Fibroblast of skin of right quadriceps (primary cell): ENCODE measurements at regions not wholly inside any gene's neighbourhood (a gene's known extent, or its start where the extent isn't known, plus 50 kb on each side); places are given as distances from the start of the nearest gene placed in this dataset.

Source experiments
- DNase-seq: peaks from one replicate; pipeline ENCODE4 v3.0.0-alpha.2; 2013

DNA sequence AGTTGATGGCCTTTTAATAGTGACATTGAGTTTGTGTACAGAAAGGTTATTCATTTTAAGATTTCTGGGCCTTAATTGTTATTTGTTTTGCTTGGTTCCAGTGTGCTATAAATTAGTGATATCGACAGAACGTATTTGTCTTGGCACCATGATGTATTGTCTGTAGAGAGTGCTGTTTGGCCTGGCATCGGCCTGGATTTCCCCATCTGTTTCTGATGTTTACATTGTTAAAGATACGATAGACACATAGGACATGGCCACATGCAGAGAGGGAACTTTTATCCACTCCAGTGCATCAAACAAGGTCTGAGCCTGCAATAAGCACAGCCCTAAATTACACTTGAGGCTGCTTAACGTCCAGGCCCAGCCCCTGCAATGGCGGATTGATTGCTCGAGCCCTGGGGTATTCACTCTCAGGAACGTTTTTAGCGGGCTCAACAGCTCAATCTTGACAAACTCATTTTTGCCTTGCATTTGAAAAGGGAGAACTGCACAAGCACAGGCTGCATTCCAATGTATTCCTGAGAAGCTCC lies 144.7 kb downstream of the SLC4A3 start:
- DNase-seq = no peak

DNA sequence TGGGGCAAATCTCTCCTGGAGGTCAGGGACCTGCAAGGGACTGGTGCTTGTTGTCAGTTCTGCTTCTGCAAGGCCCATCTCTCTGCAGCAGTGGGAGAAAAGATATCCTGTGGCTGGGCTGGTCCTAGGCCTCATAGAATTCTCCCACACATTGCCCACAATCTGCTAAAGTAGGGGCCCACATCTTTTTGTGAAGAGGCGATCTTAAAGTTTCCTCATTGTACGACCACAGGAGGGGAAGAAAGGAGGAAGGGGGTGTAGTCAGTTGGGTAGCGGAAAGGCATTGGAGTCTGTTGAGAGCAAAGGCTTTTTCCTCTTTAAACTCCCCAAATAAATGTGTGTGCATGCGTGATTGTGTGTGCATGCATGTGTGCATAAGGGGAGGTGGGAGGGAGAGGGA lies 145.3 kb downstream of the SLC4A3 start:
- DNase-seq = no peak

DNA sequence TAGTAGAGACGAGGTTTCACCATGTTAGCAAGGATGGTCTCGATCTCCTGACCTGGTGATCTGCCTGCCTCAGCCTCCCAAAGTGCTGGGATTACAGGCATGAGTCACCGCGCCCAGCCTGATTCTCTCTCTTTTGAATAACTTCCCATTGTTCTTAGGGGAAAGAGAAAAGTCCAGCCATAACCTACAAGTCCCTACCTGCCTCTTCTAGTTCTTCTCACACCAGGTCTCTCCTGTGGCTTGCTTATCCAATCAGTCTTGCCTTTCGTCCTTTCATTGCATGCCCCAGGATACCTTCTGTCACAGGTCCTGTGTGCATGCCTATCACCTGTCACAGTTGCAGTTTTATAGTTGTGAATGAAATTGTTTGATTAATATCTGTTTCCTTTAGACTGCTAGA lies 148.1 kb downstream of the SLC4A3 start:
- DNase-seq = no peak

DNA sequence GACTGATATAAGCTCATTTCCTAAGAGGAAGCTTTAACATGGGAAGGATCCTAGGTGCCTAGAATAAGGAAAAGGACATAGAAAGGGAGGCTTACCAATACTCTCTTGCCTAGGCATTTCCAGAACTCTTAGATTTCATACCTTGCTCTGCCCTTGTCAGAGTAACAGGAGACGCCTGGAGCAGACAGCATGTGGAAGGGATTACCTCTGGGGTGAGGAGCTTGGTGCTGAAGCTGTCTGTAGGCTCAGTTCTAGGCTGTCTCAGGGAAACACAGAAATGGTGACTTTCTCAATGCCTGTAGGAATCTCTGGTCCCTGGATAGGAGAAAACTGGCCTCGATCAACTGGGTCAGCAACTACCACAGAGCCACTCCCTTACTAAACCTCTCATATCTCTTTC lies 150.0 kb downstream of the SLC4A3 start:
- DNase-seq = no peak

DNA sequence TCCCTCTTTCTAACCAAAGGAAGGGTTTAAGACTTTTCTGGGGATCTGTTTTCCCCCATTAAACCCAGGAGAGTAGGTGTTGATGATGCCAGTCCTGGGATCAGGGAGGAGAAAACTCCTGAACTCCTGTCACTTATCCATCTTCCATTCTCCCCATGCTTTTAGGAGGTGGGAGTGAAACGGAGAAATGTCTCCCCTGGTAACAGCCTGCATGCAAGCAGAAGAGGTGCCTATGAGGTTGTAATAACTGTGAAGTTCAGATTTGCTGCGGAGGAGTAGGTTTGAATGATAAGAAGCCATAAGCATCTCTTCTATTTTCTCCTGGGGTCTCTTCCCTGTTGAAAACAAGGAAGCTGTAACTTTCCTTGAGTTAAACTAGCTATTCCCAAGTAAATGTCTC lies 150.8 kb downstream of the SLC4A3 start:
- DNase-seq = no peak

DNA sequence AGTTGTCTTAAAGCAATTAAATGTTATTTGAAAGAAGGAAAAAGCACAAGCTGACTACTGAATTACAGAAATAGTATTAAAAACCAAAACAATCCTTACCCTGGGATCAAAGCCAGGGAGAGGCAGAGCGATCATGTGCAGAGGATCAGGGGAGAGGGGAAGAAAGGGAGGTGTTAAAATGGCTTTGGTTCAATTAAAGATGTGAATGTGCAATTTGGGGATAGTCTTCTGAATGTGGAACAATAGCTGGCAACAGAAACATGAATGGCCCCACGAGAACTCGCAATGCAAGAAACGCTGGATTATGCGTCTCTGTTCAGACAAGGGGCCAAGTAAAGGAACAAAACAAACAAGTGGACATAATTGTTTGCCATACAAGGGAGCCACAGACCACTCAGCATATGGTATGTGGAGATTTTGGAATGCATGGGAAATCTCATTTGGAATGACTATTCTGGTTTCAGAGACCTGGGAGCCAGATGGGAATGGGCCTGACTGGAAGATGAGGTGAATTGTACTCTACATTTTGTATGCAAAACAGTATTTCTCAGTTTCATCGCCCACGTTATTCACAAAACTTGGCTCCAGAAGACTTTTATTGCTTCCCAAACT lies 155.4 kb downstream of the SLC4A3 start:
- no peak for DNase-seq

DNA sequence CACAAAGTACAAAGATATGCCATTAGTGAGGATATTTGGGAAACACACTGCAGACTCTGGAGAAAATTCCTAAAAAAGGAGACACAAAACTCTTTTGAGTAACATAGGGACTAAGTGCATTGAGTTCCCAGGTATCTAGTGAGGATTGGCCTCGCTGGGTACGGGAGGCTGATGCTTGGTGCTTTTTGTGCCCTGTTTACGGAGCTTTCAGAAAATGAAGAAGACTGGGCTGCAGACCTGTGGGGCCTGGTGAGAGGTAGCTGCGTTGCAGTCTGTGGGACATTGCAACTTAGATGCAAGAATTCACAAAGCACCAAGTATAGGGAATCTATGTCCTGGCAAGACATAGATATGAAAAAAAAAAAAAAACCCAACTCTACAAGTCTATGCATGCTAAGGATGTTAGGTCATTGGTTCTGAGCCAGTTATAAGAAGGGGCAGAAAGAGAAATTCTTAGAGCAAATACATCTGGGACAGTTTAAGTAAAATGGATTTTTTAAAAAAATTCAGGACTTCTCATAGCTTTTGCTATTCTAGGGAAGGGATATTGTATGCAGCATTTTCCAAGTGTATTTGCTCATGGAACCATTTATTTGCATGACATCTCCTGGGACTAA lies 156.0 kb downstream of the SLC4A3 start:
- DNase-seq = peak; percentile 28

DNA sequence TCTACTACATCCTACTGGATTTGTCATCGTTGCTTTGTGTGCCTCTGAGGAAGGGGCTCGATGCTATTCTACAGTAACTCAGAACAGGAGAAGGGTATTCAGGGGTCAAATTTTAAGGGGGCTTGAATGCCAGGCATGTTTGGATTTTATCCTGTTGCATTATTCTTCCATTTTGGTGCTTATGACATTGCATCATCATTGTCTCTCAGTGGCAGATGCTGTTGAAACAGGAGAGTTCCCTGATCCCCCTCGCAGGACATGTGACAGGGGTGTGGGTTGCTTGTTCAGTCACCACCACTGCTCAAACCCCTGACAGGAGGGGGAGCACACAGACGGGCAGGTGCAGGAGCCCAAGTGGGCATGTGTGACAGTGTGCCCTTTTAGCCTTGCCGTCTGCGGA lies 156.7 kb downstream of the SLC4A3 start:
- DNase-seq = no peak

DNA sequence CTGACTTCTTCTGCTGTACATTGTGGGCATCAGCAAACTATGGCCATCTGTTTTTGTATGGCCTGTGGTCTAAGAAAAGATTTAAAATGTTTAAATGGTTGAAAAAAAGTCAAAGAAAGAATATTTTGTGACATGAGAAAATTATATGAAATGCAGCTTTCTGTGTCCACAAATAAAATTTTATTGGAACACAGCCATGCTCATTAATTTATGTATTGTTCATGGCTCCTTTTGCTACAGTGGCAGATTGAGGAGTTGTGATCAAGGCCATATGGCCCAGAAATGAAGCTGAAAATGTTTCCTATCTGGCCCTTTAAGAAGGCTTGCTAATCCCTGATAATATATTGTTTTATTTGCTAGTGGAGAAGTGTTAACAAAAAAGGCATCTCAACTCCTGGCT lies 162.0 kb downstream of the SLC4A3 start:
- DNase-seq = no peak

DNA sequence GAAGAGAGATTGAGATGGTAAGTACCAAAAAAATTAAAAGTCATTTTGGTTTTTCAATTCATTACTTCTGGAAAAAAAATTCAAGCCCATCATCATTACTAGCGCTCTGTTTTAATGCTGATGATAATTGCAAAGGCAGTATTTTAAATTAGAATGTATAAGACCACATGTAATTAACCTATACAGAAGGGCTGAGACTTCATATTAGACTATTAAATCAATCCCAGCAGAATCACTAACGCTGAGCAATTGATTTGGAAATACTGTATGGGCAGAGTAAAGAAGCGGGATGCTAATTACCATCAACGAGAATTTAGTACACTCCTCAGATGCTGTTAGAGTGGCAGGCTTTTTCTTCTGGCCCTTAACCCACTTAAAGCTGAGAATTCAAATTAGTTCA lies 165.0 kb downstream of the SLC4A3 start:
- DNase-seq = no peak

DNA sequence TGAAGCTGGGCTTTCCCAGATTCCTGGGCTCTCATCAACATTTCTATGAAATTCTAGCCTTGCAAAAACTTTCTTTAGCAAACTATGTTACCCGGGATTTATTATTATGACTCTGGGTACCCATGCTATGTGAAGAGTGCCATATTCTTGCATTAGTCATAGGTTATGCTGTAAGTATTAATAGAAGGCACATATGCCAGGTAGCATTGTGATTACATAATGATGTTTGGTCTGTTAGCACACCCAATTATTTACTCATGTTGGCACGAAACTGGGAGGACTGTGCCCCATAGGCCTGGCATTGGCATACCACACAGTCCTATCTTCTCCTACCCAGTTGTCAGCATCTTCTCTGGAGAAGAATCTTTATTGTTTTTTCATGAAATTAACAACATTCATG lies 171.0 kb downstream of the SLC4A3 start:
- DNase-seq = no peak

DNA sequence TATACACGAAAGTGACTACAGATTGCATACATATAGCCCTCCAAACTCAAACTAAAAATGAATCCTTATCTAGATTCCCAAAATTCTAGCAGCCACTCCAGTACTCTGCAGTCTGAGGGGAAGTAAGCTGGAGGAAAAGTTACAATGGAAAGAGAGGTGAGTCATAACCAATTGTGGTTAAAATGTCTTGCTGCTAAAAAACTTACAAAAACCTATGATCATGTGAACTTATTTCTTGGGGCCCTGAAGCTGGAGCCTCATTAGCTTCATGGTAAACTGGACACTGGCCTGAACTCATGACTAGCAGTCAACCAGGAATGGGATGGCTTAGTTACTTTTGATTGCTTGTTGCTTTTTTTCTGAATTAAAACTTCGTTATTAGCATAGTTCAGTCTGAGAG lies 175.9 kb downstream of the SLC4A3 start:
- DNase-seq = peak; percentile 31

DNA sequence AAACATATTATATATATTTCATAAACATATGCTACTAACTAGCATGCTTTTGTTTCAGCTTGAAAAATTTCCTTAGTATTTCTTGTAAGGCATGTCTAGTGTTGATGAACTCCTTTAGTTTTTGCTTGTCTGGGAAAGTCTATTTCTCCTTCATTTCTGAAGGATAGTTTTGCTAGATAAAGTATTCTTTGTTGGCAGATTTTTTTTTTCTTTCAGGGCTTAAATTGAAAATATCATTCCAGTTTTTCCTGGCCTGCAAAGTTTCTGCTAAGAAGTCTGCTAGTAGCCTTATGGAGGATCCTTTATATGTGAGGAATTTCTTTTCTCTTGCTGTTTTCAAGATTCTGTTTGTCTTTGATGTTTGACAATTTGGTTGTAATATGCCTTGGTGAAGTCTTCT lies 183.5 kb downstream of the SLC4A3 start:
- DNase-seq = no peak

DNA sequence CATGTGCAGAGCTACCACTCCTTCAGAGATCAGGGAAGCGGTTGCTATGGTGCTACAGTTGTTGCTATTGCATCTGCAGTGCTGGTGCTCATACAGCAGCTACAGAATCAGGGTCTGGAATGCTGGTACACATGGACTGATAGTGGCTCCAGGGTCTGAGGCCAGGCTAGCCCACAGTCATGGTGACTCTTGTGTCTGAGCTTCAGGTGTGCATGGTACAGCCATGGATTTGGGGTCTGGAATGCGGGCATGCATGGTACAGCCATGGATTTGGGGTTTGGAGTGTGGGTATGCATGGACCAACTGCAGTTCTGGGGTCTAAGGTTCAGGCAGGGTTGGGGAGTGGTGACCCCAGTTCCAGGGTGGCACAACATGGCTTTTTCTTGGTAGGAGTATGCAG lies 185.2 kb downstream of the SLC4A3 start:
- no peak for DNase-seq

DNA sequence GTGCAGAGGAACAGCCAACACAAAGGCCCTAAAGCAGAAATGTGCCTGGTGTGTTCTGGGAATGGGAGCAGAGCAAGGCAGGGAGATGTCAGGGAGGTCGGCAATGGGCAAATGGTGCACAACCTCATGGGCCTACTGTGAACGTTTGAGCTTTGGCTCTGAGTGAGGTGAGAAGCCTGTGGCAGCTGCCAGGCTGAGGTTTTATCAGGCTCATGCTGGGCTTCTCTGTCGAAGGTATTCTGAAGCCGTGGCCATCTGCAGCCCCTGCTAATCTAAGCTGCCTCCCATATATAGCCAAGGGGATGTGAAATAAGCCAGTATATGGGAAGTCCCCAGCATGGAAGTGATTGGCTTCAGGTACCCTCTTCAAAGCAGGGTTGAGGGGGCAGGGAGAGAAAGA lies 193.3 kb downstream of the SLC4A3 start:
- no peak for DNase-seq

DNA sequence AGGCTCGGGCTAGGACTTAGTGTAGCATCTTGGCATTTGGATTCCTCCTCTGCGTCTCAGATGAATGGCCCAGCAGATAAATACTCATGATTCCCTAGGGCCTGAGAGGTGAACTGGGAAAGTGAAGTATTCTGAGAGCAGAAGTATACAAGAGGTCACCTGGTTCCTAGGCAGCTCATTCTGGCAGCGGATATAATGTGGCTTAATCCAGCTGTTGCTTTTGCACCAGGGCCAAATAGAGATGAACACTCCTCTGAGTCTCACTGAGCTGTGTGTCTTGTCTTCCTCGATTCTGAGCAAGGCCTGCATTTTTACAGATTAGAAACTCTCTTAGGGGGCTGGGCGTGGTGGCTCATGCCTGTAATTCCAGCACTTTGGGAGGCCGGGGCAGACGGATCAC lies 196.1 kb downstream of the SLC4A3 start:
- DNase-seq = no peak

DNA sequence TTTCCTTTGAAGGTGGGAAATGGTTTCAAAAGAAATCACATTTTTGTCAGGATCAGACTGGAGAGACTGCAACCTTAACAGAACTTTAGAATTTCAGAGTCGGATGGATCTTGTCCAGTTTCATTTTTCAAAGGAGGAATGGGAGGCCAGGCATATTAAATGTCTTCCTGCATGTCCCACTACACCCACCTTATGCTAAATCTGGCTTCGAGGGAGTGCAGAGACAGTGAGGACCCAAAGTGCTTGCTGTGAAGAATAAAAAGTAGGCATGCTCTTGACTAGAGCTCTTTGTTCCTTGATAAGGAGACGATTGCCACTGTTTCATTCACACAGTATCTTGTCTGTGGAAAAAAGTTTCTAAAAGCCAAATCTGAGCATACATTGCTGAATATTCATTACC lies 197.6 kb downstream of the SLC4A3 start:
- DNase-seq = no peak

DNA sequence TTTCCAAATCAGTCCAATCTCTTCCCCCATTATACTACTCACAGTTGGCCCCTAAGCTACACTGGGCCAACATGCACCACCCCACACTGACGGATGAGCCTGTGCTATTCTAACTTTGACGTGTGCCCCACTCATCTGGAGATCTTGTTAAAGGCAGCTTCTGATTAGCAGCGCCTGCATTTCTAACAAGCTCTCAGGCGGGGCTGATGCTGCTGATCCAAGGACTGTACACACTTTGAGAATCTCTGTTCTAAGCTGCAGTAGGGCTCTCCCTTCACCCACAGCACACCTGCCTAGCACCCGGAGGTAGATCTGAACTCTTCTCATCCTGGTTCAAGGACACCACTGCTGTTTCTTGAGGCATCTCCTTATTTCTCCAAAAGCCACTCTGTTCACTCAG lies 200.7 kb downstream of the SLC4A3 start:
- DNase-seq = no peak

DNA sequence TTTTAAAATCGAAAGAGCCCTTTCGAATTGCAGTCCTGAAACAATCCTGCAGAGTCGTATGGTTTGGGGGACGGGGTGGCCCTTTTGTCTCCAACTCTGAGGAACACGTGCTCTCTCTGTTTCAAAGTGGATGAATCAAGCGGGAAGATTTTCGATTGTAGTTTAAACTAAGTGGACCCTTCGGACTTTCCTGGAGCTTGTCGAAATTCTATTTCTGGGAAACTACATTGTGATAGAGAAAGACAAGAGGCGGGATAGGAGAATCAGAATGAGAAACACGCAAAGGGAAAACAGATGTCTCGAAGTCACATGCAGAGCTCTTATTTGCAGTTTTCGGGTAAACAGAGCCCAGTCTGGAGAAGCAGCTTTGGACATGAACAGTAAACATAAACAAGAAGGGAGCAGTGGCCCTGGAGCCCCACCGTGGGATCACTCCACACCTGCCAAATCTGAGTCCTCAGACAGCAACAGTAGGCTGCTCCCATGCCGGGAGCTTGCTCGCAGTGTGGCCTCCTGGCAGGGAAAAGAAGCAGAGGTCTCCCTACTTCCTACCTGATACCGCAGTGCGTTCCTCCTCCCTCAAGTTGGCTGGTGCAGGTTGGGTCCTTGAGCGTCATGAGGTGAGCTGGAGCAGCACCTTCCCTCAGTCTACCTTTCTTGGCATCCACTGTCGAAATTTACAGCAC lies 202.4 kb downstream of the SLC4A3 start:
- DNase-seq = no peak

DNA sequence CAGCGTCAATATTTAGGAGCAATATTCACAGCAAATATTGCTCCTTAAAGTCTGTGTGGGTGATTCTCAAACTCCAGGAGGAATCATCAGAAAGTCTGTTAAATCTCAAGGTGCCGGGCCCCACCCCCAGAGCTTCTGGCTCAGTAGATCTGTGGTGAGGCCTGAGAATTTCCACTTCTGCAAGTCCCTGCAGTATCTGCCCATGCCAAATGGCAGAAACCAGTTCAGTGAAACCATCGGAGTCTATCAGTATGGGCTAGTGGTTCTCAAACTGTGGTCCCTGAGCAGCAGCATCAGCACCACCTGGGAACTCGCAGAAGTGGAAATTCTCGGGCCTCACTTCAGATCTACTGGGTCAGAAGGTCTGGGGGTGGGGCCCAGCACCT lies 202.9 kb downstream of the SLC4A3 start:
- no peak for DNase-seq

DNA sequence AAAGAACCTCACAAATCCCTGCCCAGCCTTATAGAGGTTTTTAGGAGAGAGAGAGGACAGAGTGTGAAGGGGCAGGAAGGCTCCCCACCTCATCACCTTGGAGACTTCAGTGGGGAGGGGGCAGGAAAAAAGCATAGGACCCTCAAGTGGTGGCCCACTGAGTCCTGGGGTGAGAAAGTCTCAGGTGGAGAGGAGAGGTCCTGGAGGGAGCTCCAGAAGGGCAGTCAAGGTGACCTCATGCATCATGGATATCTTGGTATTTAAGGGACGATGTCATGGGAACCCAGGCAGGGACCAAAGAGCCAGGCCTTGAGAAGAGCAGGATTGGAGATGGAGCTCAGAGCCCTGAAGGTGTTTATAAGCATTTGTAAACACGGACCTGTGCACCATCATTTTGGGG lies 204.5 kb downstream of the SLC4A3 start:
- no peak for DNase-seq

DNA sequence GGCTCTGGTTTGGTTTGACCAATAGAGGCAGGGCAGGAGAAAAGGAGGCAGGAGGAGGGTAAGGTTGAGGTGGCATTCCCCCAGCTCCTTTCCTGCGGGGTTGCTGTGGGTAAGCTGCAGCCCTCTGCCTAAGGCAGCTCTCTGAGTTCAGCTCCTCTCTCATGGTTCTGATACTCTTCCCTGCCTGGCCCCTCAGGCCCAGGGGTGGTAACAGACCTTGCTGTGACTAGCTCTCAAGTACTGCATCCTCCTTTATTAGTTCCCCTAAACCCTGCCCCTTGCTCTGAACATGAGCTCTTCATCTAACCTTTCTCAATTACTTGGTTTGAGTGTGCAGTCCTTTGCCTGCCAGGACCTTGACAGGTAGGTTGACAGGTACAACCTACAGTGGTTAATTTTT lies 205.5 kb downstream of the SLC4A3 start:
- no peak for DNase-seq

DNA sequence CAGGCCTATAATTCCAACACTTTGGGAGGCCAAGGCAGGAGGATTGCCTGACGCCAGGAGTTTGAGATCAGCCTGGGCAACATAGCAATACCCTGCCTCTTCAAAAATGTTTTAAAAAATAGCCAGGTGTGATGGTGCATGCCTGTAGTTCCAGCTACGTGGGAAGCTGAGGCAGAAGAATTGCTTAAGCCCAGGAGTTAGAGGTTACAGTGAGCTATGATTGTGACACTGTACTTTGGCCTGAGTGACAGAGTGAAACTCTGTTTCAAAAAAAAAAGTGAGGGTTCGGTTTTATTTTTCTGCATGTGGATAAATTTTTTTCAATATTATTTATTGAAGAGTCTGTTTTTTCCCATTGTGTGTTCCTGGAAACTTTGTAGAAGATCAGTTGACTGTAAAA lies 208.1 kb downstream of the SLC4A3 start:
- DNase-seq = no peak

DNA sequence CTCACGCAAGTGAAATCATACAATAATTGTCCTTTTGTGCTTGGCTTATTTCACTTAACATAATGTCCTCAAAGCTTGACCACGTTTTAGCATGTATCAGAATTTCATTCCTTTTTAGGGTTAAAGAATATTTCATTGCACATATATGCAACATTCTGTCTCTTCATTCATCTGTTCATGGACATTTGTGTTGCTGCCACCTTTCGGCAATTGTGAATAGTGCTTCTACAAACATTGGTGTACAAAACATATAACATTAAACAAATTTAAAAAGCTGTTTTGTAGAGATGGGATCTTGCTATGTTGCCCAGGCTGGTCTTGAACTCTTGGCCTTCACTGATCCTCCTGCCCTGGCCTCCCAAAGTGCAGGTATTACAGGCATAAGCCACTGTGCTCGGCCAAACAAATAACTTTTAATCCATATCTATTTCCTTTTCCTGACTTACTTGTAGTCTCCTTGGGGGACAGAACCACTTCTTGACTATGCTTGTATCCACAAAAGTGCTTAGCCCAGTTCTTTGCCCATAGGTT lies 209.3 kb downstream of the SLC4A3 start:
- peak; percentile 17 for DNase-seq
